Activated T-helper 9 cell treated with anti-CD3 and anti-CD28 coated beads, Interleukin-2, amount 50 U/mL, for 16 hours (primary cell): ENCODE measurements at regions not wholly inside any gene's neighbourhood (a gene's known extent, or its start where the extent isn't known, plus 50 kb on each side); places are given as distances from the start of the nearest gene placed in this dataset.

Source experiments
- DNase-seq: peaks from one replicate; pipeline ENCODE4 v3.0.0-alpha.2; 2020; ENCODE audit warnings: low read depth

DNA sequence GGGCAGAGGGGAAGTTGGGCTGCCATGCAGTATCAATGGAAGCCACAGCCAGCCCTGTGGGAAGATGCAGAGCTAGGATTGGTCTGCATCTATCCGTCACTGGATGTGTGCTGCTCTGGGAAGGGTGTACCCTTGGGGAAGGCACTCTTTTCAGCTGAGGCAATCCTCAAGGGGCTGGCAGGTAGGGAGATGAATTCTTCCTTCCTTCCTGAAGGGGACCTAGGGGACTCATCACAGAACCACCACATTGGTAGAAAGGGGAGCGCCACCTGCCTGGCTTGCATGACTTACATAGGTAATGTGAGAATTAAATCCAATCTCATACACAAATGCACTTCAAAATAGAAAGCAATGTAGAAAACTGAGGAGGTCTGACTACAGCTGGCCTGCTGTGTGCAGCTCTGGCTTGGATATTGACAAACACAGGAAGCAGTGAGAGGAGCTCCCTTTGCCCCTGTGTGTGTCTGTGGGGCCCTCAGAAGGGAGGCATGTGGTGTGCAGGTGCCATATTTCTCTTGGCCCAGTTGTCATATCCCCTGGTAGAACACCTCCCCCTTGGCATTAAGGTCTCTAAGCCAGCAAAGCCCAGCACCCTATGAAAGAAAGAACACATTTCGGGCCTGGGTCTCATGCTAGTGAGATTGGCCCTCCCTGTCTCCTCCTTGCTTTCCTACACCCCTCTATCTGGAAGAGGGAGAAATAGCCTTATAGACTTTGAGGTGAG is 260.3 kb upstream of the MOCS1 start:
- DNase-seq: no peak

DNA sequence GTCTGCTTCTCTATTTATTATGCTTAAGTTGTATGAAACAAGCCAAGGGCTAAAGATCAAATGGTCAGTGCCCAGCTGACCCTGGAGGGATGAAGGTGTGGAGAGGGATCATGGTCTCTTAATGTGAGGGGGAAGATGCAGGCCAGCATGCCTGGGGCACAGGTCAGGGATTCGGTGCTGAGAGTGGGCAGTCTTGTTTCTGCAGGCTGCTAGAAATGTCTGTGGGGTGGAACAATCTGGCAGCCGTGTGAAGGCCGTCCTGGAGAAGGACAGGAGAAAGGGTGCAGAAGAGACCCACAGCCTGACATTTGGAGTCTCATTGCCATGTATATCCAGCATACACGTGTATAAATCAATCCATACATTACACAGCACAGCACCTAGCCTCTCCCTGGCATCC is 258.3 kb upstream of the MOCS1 start:
- DNase-seq: no peak

DNA sequence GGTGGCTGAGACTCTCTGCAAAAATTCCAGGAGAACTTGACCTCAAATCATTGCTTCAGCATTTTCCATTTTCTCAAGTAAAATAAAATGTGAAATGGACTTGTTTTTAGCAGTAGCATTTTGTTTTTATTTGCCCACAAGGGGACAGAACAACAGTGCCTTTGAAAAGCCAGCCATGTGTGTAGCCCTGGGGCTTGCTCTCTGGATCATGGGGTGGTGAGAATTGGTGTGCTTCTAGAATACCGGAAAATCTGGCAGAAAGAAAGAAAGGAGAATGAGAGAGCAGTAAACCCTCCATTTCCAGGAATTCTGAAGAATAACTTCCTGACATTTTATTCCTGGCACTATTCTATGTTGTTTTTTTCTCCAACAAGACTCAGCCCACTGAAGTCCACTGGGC is 254.7 kb upstream of the MOCS1 start:
- no peak for DNase-seq

DNA sequence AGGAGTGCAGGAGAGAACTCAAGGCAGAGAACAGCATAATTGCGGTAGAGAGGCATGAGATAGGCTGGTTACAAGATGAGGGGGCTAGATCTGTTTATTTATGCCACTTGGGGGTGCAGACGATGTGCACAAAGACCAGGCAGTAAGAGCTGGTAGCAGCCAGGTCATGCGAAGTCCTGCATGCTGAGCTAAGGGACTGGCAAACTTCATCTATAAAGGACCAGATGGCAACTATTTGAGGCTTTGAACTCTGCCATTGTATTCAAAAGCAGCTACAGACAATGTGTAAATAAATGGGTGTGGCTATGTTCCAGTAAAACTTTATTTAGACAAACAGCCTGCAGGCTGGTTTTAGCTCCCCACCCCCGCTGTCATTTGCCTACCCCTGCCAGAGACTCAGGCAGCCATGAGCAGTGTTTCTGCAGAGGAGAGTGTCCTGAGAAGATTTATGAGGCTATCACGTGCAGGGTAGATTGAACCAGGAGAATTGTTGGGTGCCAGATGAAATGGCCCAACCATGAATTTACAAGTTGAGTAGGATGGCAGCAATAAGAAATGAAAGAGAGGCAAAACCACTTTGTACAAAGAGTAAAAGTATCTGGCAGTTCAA is 253.4 kb upstream of the MOCS1 start:
- no peak for DNase-seq

DNA sequence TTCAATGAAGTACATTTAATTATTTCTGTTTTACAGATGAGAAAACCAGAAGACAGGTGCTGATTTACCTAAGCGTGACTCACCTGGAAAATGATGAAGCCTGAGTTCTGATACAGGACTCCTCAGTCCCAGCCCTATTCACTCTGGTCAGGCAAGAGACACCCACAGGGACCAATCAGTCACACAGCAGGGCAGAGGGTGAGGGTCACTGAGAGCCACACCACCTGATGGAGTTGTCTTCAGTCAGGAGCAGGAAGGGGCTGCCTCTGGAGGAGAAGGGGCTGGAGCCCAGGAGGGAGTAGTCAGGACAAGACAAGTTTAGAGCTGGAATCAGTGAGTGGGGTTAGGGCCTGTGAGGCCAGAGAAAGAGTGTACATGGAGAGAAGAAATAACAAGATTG is 251.2 kb upstream of the MOCS1 start:
- DNase-seq: no peak

DNA sequence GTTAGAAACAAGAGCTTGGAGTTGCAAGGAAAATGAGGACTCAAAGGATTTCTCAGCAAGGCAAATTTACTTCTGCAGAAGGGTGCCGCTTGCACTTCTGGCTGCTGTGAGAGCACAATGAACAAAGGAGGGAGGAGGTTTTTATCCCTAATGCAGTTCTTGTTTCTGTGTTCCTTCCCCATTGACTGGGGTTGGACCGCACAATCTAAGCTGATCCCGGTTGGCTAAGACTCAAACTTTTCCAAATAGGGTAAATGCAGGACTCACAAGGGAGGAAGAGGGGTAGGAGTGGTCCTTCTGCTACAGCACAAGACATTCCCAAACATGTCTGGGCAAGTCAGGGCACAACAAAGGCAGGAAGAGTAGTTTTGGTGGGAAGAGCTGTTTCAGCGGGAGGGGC is 249.6 kb upstream of the MOCS1 start:
- no peak for DNase-seq

GRCh38 chr6:40181367-40181766 is 247.1 kb upstream of the MOCS1 start:
- no peak for DNase-seq

DNA sequence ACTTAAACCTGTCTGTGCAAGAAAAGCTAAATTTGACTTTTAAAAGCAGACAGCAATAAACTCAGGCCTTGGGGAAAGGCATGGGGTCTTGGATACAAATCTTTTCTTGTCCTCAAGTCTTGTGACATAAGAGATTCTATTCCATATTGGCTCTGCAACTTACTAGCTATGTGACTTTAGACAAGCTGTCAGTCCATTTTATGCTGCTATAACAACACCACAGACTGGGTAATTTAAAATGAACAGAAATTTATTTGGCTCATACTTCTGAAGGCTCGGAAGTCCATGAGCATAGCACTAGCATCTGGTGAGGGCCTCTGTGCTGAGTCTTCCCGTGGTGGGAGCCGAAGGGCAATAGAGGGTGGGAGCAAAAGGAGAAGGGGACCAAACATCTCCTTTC is 246.0 kb upstream of the MOCS1 start:
- no peak for DNase-seq

GRCh38 chr6:40179496-40179895 is 245.2 kb upstream of the MOCS1 start:
- no peak for DNase-seq

DNA sequence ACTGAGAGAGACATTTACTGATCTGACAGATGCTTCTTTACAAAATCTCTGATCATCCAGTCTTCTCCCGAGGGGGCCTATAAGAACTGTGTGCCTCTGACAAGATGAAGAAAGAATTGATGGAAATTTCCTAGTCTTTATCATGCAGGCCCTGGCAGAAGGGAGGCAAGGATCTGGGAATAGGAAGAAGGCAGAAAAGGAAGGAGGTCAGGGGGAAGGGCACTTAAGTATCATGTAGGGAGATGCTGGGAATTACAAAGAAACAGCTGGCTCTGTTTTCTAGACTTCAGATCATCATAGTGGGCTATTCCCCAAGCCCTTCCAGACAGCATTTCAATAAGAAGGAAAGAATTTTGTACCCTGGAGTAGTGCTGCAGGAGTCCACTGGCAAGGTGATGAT is 243.3 kb upstream of the MOCS1 start:
- DNase-seq: no peak

- DNase-seq: no peak
Observed at GRCh38 chr6:40176152-40176551, 241.9 kb upstream of the MOCS1 start.

DNA sequence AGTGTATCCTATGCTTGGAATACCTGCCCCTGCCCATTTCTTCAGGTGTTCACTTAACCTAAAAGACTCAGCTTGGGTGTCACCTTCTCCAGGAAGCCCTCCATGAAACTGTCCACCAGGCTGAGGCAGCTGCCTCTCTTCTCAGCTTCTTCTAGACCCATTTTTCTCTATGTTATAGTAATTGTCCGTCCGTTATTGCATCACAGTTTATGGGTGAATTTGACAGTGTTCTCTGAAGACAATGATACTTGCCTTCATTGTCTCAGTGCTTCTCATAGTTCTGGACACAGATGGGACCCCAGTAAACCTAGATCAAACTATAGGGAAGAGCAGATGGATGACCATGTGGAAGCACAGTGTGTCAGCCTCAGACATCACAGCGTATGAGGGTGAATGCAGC is 238.0 kb upstream of the MOCS1 start:
- no peak for DNase-seq

GRCh38 chr6:40171343-40171742 is 237.1 kb upstream of the MOCS1 start:
- DNase-seq: no peak

DNA sequence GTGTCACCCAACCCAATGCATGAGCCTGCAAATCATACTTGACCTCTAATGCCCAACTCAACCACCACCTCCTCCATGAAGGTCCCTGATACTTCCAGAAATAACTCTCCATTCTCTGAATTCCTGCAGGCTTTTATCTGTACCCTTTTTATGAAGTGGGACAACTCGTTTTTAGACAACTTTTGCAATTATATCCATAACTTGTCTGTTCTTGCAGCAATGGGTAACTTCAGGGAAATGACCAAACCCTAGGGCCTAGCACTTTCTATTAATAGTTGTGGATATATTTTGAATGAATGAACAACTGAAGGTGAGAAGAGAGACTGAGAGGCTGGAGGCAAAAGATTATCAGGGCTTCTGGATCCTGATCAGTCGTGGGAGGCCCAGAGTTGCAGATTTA is 236.6 kb upstream of the MOCS1 start:
- DNase-seq: no peak

DNA sequence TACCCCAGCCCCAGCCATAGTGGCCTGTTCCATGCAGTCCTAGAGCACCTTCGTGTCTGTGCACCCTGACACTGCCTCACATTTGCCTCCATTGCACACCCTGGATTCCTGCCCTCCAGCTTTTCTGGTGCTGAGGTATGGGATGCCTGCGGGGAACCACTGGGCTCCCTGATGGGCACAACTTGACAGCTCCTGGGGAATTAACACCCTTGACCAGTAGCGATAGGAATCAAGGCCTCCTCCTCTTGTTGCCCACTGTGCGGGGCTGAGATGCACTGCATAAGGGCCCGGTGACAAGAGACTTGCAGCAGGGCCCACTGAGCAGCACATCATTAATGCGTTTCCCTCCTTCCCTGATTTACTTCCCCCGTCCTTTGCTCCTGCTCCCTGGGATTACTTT is 235.6 kb upstream of the MOCS1 start:
- DNase-seq: no peak

- DNase-seq: no peak
Observed at GRCh38 chr6:40166963-40167362, 232.7 kb upstream of the MOCS1 start.

DNA sequence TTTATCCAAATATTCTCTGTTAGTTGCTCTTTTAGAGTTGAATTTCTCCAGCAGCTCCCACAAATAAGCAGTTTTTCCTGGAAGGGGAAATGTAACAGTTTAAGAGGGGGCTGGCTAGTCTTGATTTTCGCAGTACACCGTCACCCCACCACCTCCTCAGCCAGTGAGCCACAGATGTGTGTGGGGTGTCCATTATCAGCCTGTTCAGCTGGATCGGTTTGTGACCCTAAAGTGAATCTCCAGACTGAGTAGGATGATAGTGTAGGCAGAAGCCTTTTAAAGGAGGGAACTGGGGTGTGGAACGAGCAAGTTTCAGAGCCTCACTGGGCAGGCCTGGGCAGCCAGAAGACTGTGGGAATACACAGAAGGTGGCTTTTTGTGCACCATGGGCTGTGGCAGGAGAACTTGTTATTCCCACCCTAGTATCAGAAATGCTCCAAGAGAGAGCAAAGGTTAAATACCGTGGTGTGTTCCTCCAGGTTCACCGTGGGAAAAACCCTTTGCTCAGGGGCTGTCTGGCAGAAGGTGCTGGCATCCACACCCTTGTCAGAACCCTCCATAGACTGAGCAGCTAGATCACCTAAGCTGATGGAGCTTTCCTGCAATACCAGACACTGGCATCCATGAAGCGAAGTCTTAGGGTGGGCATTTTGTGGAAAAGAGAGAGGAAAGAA is 230.9 kb upstream of the MOCS1 start:
- no peak for DNase-seq

DNA sequence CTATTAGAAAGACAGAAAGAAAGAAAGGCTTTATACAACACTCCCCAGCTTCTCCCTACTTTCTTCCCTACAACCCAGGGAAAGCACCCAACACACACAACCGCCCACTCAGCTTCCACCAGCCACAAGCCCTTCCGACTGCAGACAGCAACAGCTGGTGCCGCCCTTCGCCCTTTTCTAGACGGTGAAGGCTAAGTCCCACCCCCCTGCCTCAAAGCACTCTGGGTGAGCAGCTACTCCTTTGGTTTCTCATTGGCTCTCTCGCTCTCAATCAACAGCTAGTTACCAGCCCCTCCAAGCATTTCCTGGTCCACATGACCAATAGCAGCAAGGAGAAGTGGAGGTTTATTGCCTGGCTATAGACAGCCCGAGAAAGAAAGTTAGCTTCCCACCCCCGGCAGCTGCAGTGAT is 230.1 kb upstream of the MOCS1 start:
- no peak for DNase-seq

DNA sequence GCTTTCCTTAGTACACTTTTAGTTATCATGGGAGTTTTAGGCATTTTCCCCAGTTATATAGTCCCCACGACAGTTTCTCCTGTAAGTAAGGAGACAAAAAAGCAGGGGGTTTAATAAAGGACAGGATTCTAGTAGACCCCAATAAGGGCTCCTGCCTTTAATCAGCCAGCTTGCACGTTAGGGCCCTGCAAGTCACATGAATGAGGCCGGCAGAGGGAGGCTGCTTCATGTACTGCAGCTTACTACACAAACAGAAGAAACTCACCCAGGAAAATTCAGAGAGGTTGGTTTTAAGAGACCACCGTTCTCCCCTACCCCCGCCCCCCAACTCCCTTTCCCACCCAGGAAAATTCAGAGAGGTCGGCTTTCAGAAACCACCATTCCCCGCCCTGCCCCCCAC is 229.7 kb upstream of the MOCS1 start:
- no peak for DNase-seq

GRCh38 chr6:40162074-40162473 is 227.8 kb upstream of the MOCS1 start:
- DNase-seq: no peak

GRCh38 chr6:40160826-40161225 is 226.6 kb upstream of the MOCS1 start:
- no peak for DNase-seq

DNA sequence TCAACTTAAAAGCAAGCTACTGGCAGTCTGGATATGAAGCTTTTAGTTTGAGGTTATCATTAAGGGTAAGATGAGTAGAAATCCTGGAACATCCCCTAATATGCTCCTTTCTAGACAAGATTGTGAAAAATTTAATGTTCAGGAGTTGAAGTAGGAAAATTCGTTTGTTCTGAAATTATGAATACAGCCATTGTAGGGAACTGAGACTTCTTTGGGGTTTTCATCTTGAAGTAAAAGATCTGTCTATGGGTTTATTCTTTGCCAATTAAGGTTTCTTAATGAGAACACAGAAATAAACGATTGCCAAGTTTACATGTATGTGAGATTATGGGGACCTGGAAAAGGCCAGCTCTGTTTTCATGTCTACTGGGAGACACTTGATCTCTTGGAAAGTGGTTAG is 225.6 kb upstream of the MOCS1 start:
- no peak for DNase-seq

DNA sequence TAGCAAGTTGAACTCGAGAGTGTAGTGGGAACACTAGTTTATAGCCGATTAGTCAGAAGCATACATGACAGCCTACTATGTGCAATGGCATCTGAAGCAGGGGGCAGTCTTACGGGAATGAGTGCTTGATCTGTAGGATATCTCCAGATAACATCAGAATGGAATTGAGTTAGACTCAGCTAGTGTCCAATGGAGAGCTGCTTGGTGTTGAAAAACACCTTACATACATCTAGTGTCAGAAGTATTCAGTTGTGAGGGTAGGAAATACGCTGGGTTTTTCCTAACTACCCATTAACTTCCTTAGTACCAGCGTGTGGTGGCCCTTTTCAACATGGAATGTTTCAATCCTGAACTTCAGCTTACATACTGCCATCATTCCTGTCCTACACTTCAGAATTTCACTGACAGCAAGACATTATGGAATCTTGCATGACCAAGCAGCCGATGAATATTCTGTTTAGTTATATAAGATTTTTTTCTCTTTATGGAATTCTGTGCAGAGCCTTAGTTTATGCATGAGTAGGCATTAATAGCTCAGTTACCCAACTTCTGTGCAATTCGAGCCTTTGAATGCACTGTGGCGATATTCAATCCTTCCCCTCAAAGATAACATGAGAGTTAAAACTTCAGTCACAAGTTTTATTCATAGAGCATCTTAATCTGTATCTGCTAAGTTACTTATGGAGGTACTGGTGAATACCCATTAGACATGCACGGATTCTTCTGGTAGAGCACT is 218.6 kb upstream of the MOCS1 start:
- no peak for DNase-seq
